Smooth muscle cell (in vitro differentiated cells): ENCODE measurements at regions not wholly inside any gene's neighbourhood (a gene's known extent, or its start where the extent isn't known, plus 50 kb on each side); places are given as distances from the start of the nearest gene placed in this dataset.
A peak's percentile ranks its signal among the peaks of the same experiment; 100 is the strongest.

ENCODE experiments used
- DNase-seq: peaks from one replicate; lab custom pipeline; 2025; ENCODE audit not compliant: unreplicated experiment; lab: John Stamatoyannopoulos, UW
- H2AFZ ChIP-seq: fragments of 200-600 bp; sonication (generic); 2 replicates; pipeline ENCODE4 v1.6.0; 2016; ENCODE audit warnings: antibody characterized with exemption, low read depth, mild to moderate bottlenecking
- H3F3A ChIP-seq: fragments of 200-600 bp; sonication (generic); 2 replicates; pipeline ENCODE4 v1.6.0; 2017; ENCODE audit warnings: antibody characterized with exemption, low read depth
- H3K27ac ChIP-seq: fragments of 200-600 bp; sonication (generic); 2 replicates; pipeline ENCODE4 v1.5.1; 2016; ENCODE audit warnings: low read depth, mild to moderate bottlenecking
- H3K27me3 ChIP-seq: fragments of 200-600 bp; sonication (generic); 2 replicates; pipeline ENCODE4 v1.6.1; 2016; ENCODE audit warnings: low read depth, mild to moderate bottlenecking
- H3K36me3 ChIP-seq: fragments of 200-600 bp; sonication (generic); 2 replicates; pipeline ENCODE4 v1.5.1; 2016; ENCODE audit warnings: low read depth
- H3K4me1 ChIP-seq: fragments of 200-600 bp; sonication (generic); 2 replicates; pipeline ENCODE4 v1.5.1; 2016; ENCODE audit warnings: low read depth
- H3K4me2 ChIP-seq: fragments of 200-600 bp; sonication (generic); 2 replicates; pipeline ENCODE4 v1.6.0; 2016; ENCODE audit warnings: mild to moderate bottlenecking
- H3K4me3 ChIP-seq: fragments of 200-600 bp; sonication (generic); 2 replicates; pipeline ENCODE4 v1.5.1; 2016; ENCODE audit warnings: mild to moderate bottlenecking
- H3K79me2 ChIP-seq: fragments of 200-600 bp; sonication (generic); 2 replicates; pipeline ENCODE4 v1.6.0; 2016; ENCODE audit warnings: low read depth, mild to moderate bottlenecking
- H3K9ac ChIP-seq: fragments of 200-600 bp; sonication (generic); 2 replicates; pipeline ENCODE4 v1.6.0; 2016; ENCODE audit warnings: low read depth
- H3K9me3 ChIP-seq: fragments of 200-600 bp; sonication (generic); replicated peaks from 2 replicates; pipeline ENCODE4 v1.5.1; 2016; ENCODE audit warnings: low read depth
- H4K20me1 ChIP-seq: fragments of 200-600 bp; sonication (generic); 2 replicates; pipeline ENCODE4 v1.6.0; 2016; ENCODE audit warnings: low read depth
- CTCF ChIP-seq: fragments of 200-600 bp; sonication (generic); IDR thresholded peaks from 2 replicates; pipeline ENCODE4 v1.5.1; 2017; ENCODE audit warnings: borderline replicate concordance, mild to moderate bottlenecking, antibody characterized with exemption; ENCODE audit not compliant: insufficient read depth, poor library complexity, severe bottlenecking
- WGBS: methylation state at CpG from one replicate; pipeline ENCODE4 v1.1.7; 2016; ENCODE audit warnings: low lambda C conversion rate; 5-methylcytosine and 5-hydroxymethylcytosine counted together

DNA sequence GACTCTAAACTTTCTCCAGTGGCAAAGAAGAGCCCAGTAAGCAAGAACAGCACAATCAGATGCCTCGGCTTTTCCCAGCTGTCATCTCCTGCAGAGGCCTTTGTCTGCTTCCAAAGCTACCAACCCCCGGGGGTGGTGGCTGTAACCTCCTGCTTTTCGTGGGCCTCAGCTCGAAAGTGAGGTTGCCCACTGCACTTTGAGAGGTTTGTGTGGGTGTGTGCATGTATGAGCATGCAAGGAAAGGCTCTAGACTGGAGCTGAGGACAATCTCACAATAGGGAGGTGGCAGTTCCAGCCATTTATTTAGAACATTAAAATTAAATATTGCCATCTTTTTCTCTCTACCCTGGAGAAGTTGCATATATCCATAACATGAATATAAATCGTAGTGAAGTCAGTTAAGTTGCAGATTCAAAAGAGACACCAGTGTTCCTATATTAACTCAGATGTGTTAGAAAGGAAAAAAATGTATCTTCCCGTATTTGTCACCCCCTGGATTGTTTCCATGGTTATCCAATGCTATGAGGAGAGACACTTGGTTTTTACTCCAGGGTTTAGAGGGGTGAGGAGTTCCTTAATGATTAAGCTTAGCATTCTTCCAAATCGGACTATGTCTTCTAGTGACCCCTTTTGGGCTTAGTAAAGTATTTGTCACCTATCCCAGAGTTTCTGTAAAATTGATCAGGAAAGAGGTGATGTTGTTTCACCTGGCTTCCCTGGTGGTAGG, 781.1 kb downstream of the INHBA start:
- TF ChIP-seq CTCF, result no peak
- Histone ChIP-seq H4K20me1 (no peaks in the 10 kb centered on the region), H3K9ac (peak overlapping the region; percentile 54), H3F3A (peaks cover 5% of the 10 kb centered on the region), H3K4me1 (peaks cover 4% of the 10 kb centered on the region), H3K79me2 (no peaks in the 10 kb centered on the region), H3K36me3 (no peaks in the 10 kb centered on the region), H3K4me2 (peak overlapping the region; percentile 13), H3K27me3 (no peaks in the 10 kb centered on the region), H3K4me3 (no peak overlapping the region), H3K27ac (peak overlapping the region; percentile 89), H3K9me3 (no peaks in the 10 kb centered on the region), H2AFZ (no peak overlapping the region)
- no peak for DNase-seq
- 69% methylated on average over 7 of the region's 7 CpGs for WGBS

DNA sequence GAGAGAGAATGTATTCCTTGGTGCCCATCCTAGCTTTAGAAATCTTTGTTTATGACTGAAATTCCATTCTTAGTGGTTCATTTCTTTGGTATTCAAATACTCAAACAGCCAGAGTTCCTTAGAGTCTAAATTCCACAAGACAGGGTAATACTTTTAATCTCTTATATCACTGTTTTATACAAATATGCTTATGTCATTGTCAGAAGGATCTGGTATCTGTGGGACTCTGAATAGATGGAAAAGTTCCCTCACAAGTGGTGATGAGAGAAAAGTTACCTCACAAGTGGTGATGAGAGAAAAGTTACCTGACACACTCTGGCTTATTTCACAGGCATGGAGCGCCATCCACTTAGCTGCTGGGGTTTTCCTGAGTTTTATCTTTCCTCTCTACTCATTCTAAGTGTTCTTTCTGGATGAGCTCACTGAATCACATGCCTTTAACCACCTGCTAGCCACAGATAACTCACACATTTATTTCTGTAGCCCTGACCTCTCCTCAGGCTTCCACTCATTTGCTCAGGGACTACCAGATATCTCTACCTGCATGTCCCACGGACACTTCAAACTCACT, 784.0 kb downstream of the SUGCT start:
- no peak overlapping the region for H2AFZ ChIP-seq
- H3K36me3 ChIP-seq, result no peaks in the 10 kb centered on the region
- no peaks in the 10 kb centered on the region for H3K9me3 ChIP-seq
- H4K20me1 ChIP-seq, result no peaks in the 10 kb centered on the region
- H3K4me2 ChIP-seq, result peak overlapping the region; percentile 42
- H3F3A ChIP-seq, result peaks cover 5% of the 10 kb centered on the region
- no peaks in the 10 kb centered on the region for H3K27me3 ChIP-seq
- H3K27ac ChIP-seq, result peak overlapping the region; percentile 96
- DNase-seq, result no peak
- TF ChIP-seq CTCF, result no peak
- no peaks in the 10 kb centered on the region for H3K79me2 ChIP-seq
- no peak overlapping the region for H3K4me3 ChIP-seq
- peak overlapping the region; percentile 63 for H3K9ac ChIP-seq
- H3K4me1 ChIP-seq, result peaks cover 4% of the 10 kb centered on the region
- 39% methylated on average over 2 of the region's 2 CpGs for WGBS

DNA sequence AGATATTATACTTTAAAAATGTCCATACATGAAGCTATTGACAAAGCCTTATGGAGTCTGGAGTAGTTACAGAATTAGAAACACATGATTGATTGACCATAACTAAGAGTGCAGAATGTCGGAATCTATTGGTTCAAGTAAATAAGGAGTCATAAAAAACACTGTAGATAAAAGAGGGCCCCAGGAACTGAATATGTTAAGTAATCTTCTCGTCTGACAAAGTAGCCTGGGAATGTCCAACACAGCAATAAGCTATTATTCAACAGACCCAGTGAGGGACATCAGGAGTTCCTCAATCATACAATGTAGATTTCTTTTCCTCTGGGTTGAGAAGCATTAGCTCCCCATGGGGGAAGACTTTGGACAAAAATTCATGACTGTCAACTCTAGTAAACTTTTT, 782.0 kb downstream of the SUGCT start:
- Histone ChIP-seq H3K9ac (no peak overlapping the region), H3K79me2 (no peaks in the 10 kb centered on the region), H3K27me3 (no peaks in the 10 kb centered on the region), H3K36me3 (no peaks in the 10 kb centered on the region), H4K20me1 (no peaks in the 10 kb centered on the region), H3K4me3 (no peak overlapping the region), H2AFZ (no peak overlapping the region), H3K4me1 (peaks cover 4% of the 10 kb centered on the region), H3K4me2 (peak overlapping the region; percentile 40), H3F3A (peaks cover 5% of the 10 kb centered on the region), H3K27ac (peak overlapping the region; percentile 96), H3K9me3 (no peaks in the 10 kb centered on the region)
- 43% methylated on average over 2 of the region's 2 CpGs for WGBS
- no peak for TF ChIP-seq CTCF
- no peak for DNase-seq

GRCh38 chr7:40915071-40915470, 780.3 kb downstream of the SUGCT start:
- Histone ChIP-seq H3K36me3 (no peaks in the 10 kb centered on the region), H3K27me3 (no peaks in the 10 kb centered on the region), H3K4me1 (peaks cover 4% of the 10 kb centered on the region), H3K9me3 (no peaks in the 10 kb centered on the region), H3F3A (peaks cover 5% of the 10 kb centered on the region), H3K4me3 (no peak overlapping the region), H3K79me2 (no peaks in the 10 kb centered on the region), H3K27ac (peak overlapping the region; percentile 55), H3K9ac (no peak overlapping the region), H3K4me2 (no peak overlapping the region), H4K20me1 (no peaks in the 10 kb centered on the region), H2AFZ (no peak overlapping the region)
- 60% methylated on average over 5 of the region's 5 CpGs for WGBS
- no peak for DNase-seq
- TF ChIP-seq CTCF, result no peak
